ENCODE measurements at regions not wholly inside any gene's neighbourhood (a gene's known extent, or its start where the extent isn't known, plus 50 kb on each side); places are given as distances from the start of the nearest gene placed in this dataset.
"Not testable (repeated sequence)": the region's sequence is repeated elsewhere in the genome, so short reads cannot be mapped to it uniquely, and the experiment has no call there.

GRCh38 chr3:34909679-34910078 lies 729.6 kb upstream of the ARPP21 start:
- TF ChIP-seq, protein P1, sequence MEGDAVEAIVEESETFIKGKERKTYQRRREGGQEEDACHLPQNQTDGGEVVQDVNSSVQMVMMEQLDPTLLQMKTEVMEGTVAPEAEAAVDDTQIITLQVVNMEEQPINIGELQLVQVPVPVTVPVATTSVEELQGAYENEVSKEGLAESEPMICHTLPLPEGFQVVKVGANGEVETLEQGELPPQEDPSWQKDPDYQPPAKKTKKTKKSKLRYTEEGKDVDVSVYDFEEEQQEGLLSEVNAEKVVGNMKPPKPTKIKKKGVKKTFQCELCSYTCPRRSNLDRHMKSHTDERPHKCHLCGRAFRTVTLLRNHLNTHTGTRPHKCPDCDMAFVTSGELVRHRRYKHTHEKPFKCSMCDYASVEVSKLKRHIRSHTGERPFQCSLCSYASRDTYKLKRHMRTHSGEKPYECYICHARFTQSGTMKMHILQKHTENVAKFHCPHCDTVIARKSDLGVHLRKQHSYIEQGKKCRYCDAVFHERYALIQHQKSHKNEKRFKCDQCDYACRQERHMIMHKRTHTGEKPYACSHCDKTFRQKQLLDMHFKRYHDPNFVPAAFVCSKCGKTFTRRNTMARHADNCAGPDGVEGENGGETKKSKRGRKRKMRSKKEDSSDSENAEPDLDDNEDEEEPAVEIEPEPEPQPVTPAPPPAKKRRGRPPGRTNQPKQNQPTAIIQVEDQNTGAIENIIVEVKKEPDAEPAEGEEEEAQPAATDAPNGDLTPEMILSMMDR (IDR thresholded peaks at IDR 0.05): not testable (repeated sequence)
- not testable (repeated sequence) for TF ChIP-seq POLR2A (IDR thresholded peaks at IDR 0.05)

All from Peyer's patch (tissue), 4 donors.